Dedifferentiated amniotic fluid mesenchymal stem cell (primary cell): ENCODE measurements at regions not wholly inside any gene's neighbourhood (a gene's known extent, or its start where the extent isn't known, plus 50 kb on each side); places are given as distances from the start of the nearest gene placed in this dataset.
"Not testable (repeated sequence)": the region's sequence is repeated elsewhere in the genome, so short reads cannot be mapped to it uniquely, and the experiment has no call there.

Source experiments
- DNase-seq: peaks from one replicate; pipeline ENCODE4 v3.0.0-alpha.2; 2016; ENCODE audit errors: extremely low spot score

DNA sequence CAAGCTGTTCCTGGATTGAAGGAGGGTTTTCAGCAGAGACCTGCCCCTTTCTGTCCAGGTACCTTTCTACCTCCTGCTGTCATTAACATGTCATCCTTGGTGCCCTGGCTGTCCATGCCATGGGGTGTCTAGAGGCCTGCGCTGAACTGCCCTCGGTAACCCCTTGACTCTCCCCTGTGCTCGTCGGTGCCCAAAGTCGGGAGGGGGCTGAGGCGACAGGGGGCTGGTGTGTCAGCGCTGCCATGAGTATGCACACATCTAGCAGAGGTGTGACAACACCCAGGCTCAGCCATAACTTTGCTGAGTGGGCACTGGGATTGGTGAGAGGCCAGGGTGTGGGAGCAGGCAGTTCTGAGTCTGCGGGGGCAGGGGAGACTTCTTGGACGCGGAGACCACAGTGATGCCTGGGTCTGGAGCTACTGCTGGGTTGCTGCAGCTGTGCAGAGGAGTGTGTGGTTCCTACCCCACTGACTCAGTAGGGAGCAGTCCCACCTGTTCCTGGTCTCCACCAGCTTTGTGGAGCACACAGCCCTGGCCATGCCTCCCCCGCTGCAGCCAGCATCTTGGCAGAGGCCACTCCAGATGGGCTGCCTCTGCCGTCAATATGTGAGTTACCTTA lies 376.2 kb upstream of the SEMA3C start:
- DNase-seq = no peak

- no peak for DNase-seq
Measured at GRCh38 chr7:81293806-81294205, 375.0 kb upstream of the SEMA3C start.

- DNase-seq = not testable (repeated sequence)
Measured at GRCh38 chr7:81286754-81287153, 367.9 kb upstream of the SEMA3C start.

DNA sequence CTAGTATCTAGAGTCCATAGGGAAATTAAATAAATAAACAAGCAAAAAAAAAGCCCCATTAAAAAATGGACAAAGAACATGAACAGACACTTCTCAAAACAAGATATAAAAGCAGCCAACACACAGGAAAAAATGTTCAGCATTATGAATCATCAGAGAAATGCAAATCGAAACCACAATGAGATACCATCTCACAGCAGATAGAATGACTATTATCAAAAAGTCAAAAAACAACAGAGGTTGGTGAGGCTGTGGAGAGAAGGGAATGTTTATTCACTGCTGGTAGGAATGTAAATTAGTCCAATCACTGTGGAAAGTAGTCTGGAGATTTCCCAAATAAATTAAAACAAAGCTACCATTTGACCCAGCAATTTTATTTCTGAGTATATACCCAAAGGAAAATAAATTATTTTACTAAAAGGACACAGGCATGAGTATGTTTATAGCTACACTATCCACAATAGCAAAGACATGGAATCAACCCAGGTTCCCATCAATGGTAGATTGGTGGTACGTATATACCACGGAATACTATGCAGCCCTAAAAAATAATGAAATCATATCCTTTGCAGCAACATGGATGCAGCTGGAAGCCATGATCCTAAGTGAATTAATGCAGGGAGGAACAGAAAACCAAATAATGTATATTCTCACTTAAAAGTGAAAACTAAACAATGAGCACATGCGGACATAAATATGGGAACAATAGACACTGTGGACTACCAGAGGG lies 366.5 kb upstream of the SEMA3C start:
- peak; percentile 82 for DNase-seq

GRCh38 chr7:81284576-81284975 lies 365.7 kb upstream of the SEMA3C start:
- DNase-seq = peak; percentile 33

DNA sequence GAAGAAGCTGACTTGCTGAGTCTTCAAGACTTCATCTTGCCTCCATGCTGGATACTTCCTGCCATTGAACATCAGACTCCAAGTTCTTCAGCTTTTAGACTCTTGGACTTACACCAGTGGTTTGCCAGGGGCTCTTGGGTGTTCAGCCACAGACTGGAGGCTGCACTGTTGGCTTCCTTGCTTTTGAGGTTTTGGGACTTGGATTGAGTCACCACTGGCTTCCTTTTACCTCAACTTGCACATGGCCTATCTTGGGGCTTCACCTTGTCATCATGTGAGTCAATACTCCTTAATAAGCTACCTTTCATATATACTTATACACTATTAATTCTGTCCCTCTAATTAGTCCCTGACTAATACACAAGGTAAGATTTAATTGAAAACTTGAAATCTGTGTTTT lies 361.7 kb upstream of the SEMA3C start:
- DNase-seq = no peak

DNA sequence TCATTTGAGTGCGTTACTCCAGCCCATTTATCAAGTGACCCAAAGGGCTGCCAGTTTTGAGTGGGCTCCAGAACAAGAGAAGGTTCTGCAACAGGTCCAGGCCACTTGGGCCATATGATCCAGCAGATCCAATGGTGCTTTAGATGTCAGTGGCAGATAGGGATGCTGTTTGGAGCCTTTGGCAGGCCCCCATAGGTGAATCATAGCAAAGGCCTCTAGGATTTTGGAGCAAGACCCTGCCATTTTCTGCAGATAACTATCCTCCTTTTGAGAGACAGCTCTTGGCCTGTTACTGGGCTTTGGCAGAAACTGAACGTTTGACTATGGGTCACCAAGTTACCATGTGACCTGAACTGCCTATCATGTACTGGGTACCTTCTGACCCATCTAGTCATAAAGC lies 358.8 kb upstream of the SEMA3C start:
- no peak for DNase-seq

GRCh38 chr7:81273601-81274397 lies 354.9 kb upstream of the SEMA3C start:
- no peak for DNase-seq

DNA sequence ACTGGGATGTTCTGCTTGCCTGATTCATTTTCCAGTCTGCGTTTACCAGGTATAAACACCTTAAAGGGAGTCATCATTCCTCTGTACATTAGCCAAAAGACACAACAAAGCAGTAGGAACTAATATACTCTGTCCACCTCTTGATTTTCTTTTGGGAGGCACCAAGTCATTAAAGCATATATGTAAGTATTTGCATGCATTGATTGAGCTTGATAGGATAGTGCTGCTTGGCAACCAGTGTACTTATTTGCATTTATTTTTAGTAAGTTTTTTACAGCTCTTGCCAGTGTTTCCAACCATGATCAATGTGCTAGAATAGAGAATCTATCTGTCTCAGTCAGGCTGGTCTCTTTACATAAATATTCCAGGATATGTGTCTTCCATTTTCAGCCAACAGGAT lies 353.3 kb upstream of the SEMA3C start:
- no peak for DNase-seq

- no peak for DNase-seq
Measured at GRCh38 chr7:81268551-81268950, 349.7 kb upstream of the SEMA3C start.

DNA sequence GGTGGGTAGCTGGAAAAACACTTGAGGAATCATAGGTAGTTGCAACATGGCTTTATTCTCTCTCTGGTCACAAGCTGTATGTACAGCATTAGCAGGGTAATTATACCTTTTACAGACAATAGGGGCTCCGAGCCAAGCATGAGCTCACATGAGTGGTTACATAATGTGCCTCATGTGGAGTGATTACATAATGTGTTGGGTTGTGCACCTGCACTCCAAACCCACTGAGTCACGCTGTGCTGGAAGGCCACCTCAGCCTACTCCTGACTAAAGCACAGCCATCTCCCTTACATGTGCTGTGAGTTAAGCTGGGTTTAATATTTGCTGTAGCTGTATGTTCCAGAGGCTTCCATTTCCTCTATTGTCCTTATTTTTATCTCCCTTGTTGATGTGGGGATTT lies 348.7 kb upstream of the SEMA3C start:
- DNase-seq = no peak

- DNase-seq = no peak
Measured at GRCh38 chr7:81264116-81264515, 345.3 kb upstream of the SEMA3C start.

GRCh38 chr7:81260152-81260551 lies 341.3 kb upstream of the SEMA3C start:
- no peak for DNase-seq

DNA sequence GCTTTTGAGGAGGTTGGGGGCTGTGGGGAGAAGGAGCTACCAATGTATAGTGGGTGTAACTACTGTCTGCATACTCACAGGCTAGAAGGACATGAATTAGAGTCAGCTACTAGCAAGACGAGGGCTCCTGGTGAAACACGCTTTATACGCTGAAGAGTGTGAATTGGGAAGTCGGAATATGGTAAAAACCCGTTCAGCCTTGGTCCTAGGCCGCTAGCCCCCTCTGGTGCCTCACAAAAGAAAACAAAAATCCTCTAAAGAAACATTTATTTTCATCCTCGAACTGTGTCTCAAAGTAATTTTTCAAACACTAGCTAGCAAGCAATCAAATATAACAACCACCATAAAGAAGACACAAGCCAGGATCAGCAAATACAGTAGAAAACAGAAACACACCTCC lies 338.1 kb upstream of the SEMA3C start:
- no peak for DNase-seq

DNA sequence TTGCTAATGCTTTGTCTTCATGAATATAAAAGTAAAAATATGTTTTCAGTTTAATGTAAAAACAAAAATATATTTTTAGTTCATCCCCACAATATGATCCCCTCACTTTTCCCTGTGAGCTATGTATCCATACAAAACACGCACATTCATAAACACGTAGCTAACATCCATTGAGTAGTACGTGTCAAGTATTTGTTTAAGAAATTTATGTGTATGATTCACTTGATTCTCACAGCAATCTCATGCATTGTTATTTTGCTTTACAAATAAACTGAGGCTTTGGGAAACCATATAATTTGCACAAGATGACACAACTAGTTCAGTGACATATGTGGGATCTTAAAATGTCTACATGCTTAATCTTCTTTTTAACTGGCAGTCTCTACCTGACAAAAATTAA lies 329.6 kb upstream of the SEMA3C start:
- DNase-seq = no peak

DNA sequence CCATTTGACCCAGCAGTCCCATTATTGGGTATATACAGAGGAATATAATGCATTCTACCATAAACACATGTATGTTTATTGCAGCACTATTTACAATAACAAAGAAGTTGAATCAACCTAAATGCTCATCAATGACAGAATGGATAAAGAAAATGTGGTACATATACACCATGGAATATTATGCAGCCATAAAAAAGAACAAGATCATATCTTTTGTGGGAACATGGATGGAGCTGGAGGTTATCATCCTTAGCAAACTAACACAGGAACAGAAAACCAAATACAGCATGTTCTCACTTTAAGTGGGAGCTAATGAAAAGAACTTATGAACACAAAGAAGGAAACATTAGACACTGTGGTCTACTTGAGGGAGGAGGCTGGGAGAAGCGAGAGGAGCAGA lies 328.5 kb upstream of the SEMA3C start:
- DNase-seq = not testable (repeated sequence)

DNA sequence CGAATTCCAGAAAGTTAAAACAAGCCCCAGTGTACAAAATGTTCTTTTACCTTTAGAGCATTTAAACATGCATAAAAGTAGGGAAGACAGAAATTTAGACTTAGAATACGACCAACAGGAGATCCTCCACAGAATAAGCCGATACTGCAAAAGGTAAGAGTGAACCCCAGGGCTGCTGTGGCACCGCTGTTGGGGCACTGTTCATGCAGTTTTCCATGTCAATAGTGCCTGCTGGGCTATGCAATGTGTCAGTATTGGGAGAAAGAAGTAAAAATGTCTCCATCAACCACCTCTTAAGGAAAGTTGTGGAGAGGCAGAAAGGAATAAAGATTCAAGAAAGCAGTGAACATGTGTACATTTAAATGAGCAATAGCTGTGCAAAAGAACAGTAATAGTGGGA lies 326.5 kb upstream of the SEMA3C start:
- no peak for DNase-seq

DNA sequence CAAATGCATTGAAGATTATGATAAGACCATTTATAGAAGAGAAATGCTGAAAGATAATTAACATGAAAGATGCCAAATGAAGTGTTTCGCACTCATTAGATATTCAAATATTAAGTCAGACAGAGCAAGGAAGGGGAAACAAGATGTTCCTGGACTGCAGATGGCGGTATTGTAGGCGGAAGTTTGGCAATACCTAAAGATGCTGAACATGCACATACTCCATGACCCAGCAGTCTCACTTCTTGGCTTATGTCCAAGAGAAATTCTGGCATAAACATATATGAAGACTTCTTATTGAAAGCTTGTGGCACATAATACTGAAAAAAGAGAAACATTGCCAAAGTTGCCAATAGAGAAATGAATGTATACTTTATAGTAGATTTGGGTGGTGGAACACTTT lies 325.4 kb upstream of the SEMA3C start:
- DNase-seq = no peak

DNA sequence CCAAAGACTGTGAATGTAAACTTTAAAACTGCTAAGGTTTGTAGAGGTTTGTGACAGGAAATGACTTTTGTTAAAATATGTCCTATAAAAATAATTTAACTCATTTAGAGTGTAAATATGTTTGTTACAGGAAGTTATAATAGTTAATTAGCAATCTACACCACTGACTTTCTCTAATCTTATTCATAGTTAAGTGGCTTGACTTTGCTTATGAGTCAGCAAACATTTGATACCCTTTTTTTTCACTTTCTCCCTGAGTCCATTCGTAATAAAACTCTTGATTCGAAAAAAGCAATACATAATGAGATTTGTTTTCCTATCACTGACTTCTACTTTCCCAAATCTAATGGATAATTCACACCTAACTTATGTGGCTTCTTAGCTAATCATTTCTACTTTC lies 317.7 kb upstream of the SEMA3C start:
- no peak for DNase-seq

DNA sequence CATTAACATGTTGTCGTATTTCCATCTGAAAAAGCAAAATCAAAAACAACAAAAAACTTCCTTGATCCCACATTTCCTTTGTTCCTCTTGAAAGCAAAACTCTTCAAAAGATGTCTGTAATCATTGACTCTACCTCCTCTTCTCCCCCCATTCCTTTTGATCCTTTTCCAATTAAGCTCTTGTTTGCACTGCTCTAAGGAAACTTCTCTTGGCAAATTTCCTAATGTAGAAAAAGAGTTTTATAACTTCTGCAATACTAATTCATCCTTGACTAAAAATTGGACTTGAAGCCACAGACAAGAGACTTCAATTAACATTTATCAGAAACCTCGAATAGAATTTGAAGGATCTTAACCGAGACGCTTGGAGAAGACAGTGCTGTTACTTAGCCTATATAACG lies 317.1 kb upstream of the SEMA3C start:
- DNase-seq = no peak

DNA sequence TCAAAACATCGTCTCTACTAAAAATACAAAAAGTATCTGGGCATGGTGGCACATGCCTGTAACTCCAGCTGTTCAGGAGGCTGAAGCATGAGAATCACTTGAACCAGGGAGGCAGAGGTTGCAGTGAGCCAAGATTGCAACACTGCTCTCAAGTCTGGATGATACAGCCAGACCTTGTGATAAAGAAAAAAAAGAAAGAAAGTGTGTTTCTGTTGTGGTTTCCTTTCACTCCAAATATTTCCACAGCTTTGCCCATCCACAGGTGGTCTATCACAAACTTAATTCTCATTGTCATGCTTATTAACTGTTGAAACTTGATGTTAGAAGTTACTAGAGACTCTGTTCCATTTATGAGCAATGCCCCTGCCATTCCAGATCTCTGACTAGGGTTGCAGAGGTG lies 316.0 kb upstream of the SEMA3C start:
- no peak for DNase-seq

- no peak for DNase-seq
Measured at GRCh38 chr7:81233208-81233940, 314.5 kb upstream of the SEMA3C start.
